ENCODE measurements at regions not wholly inside any gene's neighbourhood (a gene's known extent, or its start where the extent isn't known, plus 50 kb on each side); places are given as distances from the start of the nearest gene placed in this dataset.

GRCh38 chr11:92644595-92645445 lies 324.6 kb upstream of the MTNR1B start:
- H3K4me3 ChIP-seq, result no peak overlapping the region

DNA sequence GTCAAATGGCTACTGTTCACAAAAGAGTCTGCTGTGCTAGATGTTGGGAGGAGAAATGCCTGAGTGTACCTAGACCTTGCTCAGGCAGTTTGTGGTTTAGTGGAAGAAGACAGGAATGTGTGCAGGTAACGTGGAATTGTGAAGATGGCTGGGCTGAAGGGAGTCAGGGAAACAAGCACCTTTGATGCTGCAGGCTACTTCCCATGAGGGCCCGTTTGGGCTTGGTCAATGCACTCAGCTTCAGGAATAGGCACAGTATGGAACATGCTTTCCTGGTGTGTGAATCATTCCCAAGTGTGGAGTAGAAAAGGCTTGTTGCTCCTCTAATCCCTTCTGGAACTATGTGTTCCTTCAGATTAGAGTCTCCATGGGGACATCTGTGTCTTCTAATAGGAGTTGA lies 318.3 kb upstream of the MTNR1B start:
- TF ChIP-seq, protein P1, sequence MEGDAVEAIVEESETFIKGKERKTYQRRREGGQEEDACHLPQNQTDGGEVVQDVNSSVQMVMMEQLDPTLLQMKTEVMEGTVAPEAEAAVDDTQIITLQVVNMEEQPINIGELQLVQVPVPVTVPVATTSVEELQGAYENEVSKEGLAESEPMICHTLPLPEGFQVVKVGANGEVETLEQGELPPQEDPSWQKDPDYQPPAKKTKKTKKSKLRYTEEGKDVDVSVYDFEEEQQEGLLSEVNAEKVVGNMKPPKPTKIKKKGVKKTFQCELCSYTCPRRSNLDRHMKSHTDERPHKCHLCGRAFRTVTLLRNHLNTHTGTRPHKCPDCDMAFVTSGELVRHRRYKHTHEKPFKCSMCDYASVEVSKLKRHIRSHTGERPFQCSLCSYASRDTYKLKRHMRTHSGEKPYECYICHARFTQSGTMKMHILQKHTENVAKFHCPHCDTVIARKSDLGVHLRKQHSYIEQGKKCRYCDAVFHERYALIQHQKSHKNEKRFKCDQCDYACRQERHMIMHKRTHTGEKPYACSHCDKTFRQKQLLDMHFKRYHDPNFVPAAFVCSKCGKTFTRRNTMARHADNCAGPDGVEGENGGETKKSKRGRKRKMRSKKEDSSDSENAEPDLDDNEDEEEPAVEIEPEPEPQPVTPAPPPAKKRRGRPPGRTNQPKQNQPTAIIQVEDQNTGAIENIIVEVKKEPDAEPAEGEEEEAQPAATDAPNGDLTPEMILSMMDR (IDR thresholded peaks at IDR 0.05; ENCODE audit: borderline replicate concordance), result no peak
- DNase-seq, result no peak
- intact Hi-C loops (cut with micrococcal nuclease), result no loop called here

More at GRCh38 chr11:92644595-92645445, 324.6 kb upstream of the MTNR1B start:
- Histone ChIP-seq H3K4me1 (peaks cover 11% of the 10 kb centered on the region), H3K9me3 (replicated peaks) (no peaks in the 10 kb centered on the region), H3K27ac (replicated peaks) (no peak overlapping the region), H3K36me3 (no peaks in the 10 kb centered on the region), H3K27me3 (ENCODE audit: low read depth) (no peaks in the 10 kb centered on the region)
- intact Hi-C loops (cut with micrococcal nuclease), result no loop called here
- no peak for DNase-seq
- TF ChIP-seq, protein P1 (IDR thresholded peaks at IDR 0.05; ENCODE audit: borderline replicate concordance), result no peak

GRCh38 chr11:92653454-92653853 lies 316.0 kb upstream of the MTNR1B start:
- H3K36me3 ChIP-seq, result no peaks in the 10 kb centered on the region
- DNase-seq, result no peak
- H3K4me1 ChIP-seq, result no peaks in the 10 kb centered on the region
- intact Hi-C loops (cut with micrococcal nuclease), result no loop called here
- no peak overlapping the region for H3K27ac ChIP-seq (replicated peaks)
- no peaks in the 10 kb centered on the region for H3K9me3 ChIP-seq (replicated peaks)
- H3K4me3 ChIP-seq, result no peak overlapping the region
- no peaks in the 10 kb centered on the region for H3K27me3 ChIP-seq (ENCODE audit: low read depth)
- TF ChIP-seq, protein P1 (IDR thresholded peaks at IDR 0.05; ENCODE audit: borderline replicate concordance), result no peak

More for the DNA sequence above, 318.3 kb upstream of the MTNR1B start:
- no peaks in the 10 kb centered on the region for H3K9me3 ChIP-seq (replicated peaks)
- H3K27ac ChIP-seq (replicated peaks), result no peak overlapping the region
- H3K4me1 ChIP-seq, result no peaks in the 10 kb centered on the region
- H3K4me3 ChIP-seq, result no peak overlapping the region
- no peaks in the 10 kb centered on the region for H3K27me3 ChIP-seq (ENCODE audit: low read depth)
- H3K36me3 ChIP-seq, result no peaks in the 10 kb centered on the region

GRCh38 chr11:92656783-92657182 lies 312.7 kb upstream of the MTNR1B start:
- TF ChIP-seq, protein P1 (IDR thresholded peaks at IDR 0.05; ENCODE audit: borderline replicate concordance), result no peak
- H3K27ac ChIP-seq (replicated peaks), result no peak overlapping the region
- no peak for DNase-seq
- H3K9me3 ChIP-seq (replicated peaks), result no peaks in the 10 kb centered on the region
- intact Hi-C loops (cut with micrococcal nuclease), result no loop called here
- H3K27me3 ChIP-seq (ENCODE audit: low read depth), result no peaks in the 10 kb centered on the region
- no peaks in the 10 kb centered on the region for H3K36me3 ChIP-seq
- H3K4me3 ChIP-seq, result no peak overlapping the region
- no peaks in the 10 kb centered on the region for H3K4me1 ChIP-seq

DNA sequence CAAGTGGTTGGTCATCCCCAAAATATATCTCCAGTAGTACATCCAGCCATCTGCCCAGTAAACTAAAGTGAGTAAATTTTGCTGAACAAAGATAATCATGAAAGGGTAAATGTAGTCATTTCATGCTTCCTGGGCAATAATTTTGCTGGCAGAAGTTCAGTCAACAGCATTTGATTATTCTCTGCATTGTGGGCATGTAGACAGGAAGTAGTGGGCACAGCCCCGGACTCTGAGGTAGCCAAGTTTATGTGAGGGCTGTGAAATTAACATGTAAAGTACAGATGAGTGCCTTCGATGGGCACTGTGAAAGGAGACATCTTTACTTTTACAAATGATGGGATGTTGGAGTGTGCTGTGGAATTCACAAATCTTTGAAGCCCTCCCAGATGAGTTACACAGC lies 312.2 kb upstream of the MTNR1B start:
- Histone ChIP-seq H3K27me3 (ENCODE audit: low read depth) (no peaks in the 10 kb centered on the region), H3K4me3 (no peak overlapping the region), H3K4me1 (no peaks in the 10 kb centered on the region), H3K27ac (replicated peaks) (no peak overlapping the region), H3K9me3 (replicated peaks) (no peaks in the 10 kb centered on the region), H3K36me3 (no peaks in the 10 kb centered on the region)
- TF ChIP-seq, protein P1 (IDR thresholded peaks at IDR 0.05; ENCODE audit: borderline replicate concordance), result no peak
- intact Hi-C loops (cut with micrococcal nuclease), result no loop called here
- DNase-seq, result no peak

Data from left ventricle myocardium inferior (tissue), 1 donor.